ENCODE measurements at regions not wholly inside any gene's neighbourhood (a gene's known extent, or its start where the extent isn't known, plus 50 kb on each side); places are given as distances from the start of the nearest gene placed in this dataset.

GRCh38 chr16:86716649-86717048, 138.3 kb downstream of the FOXL1 start:
- DNase-seq: no peak
- no peaks in the 10 kb centered on the region for H3K36me3 ChIP-seq (ENCODE audit: low read depth, missing control alignments)
- intact Hi-C loops (cut with DNase I; ENCODE audit: low total_unique reads): no loop called here
- H3K27ac ChIP-seq: no peak overlapping the region
- no peaks in the 10 kb centered on the region for H3K9me3 ChIP-seq
- no peaks in the 10 kb centered on the region for H3K27me3 ChIP-seq
- TF ChIP-seq POLR2A (IDR thresholded peaks at IDR 0.05): no peak
- TF ChIP-seq CTCF (IDR thresholded peaks at IDR 0.05): no peak
- 68 to 82% methylated on average over 9 of the region's 9 CpGs for WGBS, 2 donors
- H3K4me3 ChIP-seq: no peak overlapping the region
- H3K4me1 ChIP-seq: no peaks in the 10 kb centered on the region

GRCh38 chr16:86718118-86718517, 139.8 kb downstream of the FOXL1 start:
- H3K9me3 ChIP-seq: no peaks in the 10 kb centered on the region
- no peak overlapping the region for H3K27ac ChIP-seq
- TF ChIP-seq POLR2A (IDR thresholded peaks at IDR 0.05): no peak
- H3K27me3 ChIP-seq: no peaks in the 10 kb centered on the region
- H3K36me3 ChIP-seq (ENCODE audit: low read depth, missing control alignments): no peaks in the 10 kb centered on the region
- H3K4me1 ChIP-seq: no peaks in the 10 kb centered on the region
- no peak overlapping the region for H3K4me3 ChIP-seq
- 35 to 38% methylated on average over 6 to 9 of the region's 9 CpGs for WGBS, 2 donors
- intact Hi-C loops (cut with DNase I; ENCODE audit: low total_unique reads): no loop called here
- peak; percentile 33 for DNase-seq

GRCh38 chr16:86722970-86723369, 144.6 kb downstream of the FOXL1 start:
- no peaks in the 10 kb centered on the region for H3K4me1 ChIP-seq
- no peak overlapping the region for H3K4me3 ChIP-seq
- intact Hi-C loops (cut with DNase I; ENCODE audit: low total_unique reads): no loop called here
- 84 to 85% methylated on average over 5 of the region's 5 CpGs for WGBS, 2 donors
- no peaks in the 10 kb centered on the region for H3K27me3 ChIP-seq
- H3K36me3 ChIP-seq (ENCODE audit: low read depth, missing control alignments): no peaks in the 10 kb centered on the region
- TF ChIP-seq CTCF (IDR thresholded peaks at IDR 0.05): no peak
- TF ChIP-seq POLR2A (IDR thresholded peaks at IDR 0.05): no peak
- no peak for DNase-seq
- H3K27ac ChIP-seq: no peak overlapping the region
- no peaks in the 10 kb centered on the region for H3K9me3 ChIP-seq

GRCh38 chr16:86723689-86724088, 145.3 kb downstream of the FOXL1 start:
- TF ChIP-seq POLR2A (IDR thresholded peaks at IDR 0.05) (no peak), CTCF (IDR thresholded peaks at IDR 0.05) (no peak)
- H3K4me1 ChIP-seq: no peaks in the 10 kb centered on the region
- intact Hi-C loops (cut with DNase I; ENCODE audit: low total_unique reads): no loop called here
- no peaks in the 10 kb centered on the region for H3K27me3 ChIP-seq
- H3K4me3 ChIP-seq: no peak overlapping the region
- no peak overlapping the region for H3K27ac ChIP-seq
- no peaks in the 10 kb centered on the region for H3K9me3 ChIP-seq
- no peaks in the 10 kb centered on the region for H3K36me3 ChIP-seq (ENCODE audit: low read depth, missing control alignments)
- DNase-seq: peak; percentile 59
- 58 to 68% methylated on average over 10 of the region's 10 CpGs for WGBS, 2 donors

GRCh38 chr16:86725401-86725800, 147.1 kb downstream of the FOXL1 start:
- H3K4me1 ChIP-seq: no peaks in the 10 kb centered on the region
- no peak for DNase-seq
- intact Hi-C loops (cut with DNase I; ENCODE audit: low total_unique reads): no loop called here
- TF ChIP-seq POLR2A (IDR thresholded peaks at IDR 0.05) (no peak), CTCF (IDR thresholded peaks at IDR 0.05) (no peak)
- H3K27ac ChIP-seq: no peak overlapping the region
- whole genome bisulfite sequencing, 2 donors: 83 to 84% methylated on average over 10 of the region's 10 CpGs
- no peak overlapping the region for H3K4me3 ChIP-seq
- no peaks in the 10 kb centered on the region for H3K27me3 ChIP-seq
- no peaks in the 10 kb centered on the region for H3K9me3 ChIP-seq
- H3K36me3 ChIP-seq (ENCODE audit: low read depth, missing control alignments): no peaks in the 10 kb centered on the region
